ENCODE measurements at regions not wholly inside any gene's neighbourhood (a gene's known extent, or its start where the extent isn't known, plus 50 kb on each side); places are given as distances from the start of the nearest gene placed in this dataset.
"Not testable (repeated sequence)": the region's sequence is repeated elsewhere in the genome, so short reads cannot be mapped to it uniquely, and the experiment has no call there.

- POLR2A ChIA-PET, result no interaction called here
- Mint-ChIP-seq H3K4me3 (no peak overlapping the region), H3K4me1 (no peaks in the 10 kb centered on the region), H3K27ac (no peak overlapping the region), H3K27me3 (no peaks in the 10 kb centered on the region), H3K36me3 (no peaks in the 10 kb centered on the region), H3K9me3 (peaks cover 0 to 12% (median 4%) of the 10 kb centered on the region in 9 donors)
- no peak for ATAC-seq
- DNase-seq, result no peak
Measured at GRCh38 chr10:64573623-64574325, 1052.6 kb downstream of the REEP3 start.

- DNase-seq (no peak), ATAC-seq (no peak)
- Mint-ChIP-seq H3K27ac (no peak overlapping the region), H3K4me3 (no peak overlapping the region), H3K27me3 (no peaks in the 10 kb centered on the region), H3K36me3 (no peaks in the 10 kb centered on the region), H3K9me3 (peaks cover 0 to 10% (median 4%) of the 10 kb centered on the region in 9 donors), H3K4me1 (no peaks in the 10 kb centered on the region)
- POLR2A ChIA-PET, result no interaction called here
Measured at GRCh38 chr10:64574371-64574770, 1053.2 kb downstream of the REEP3 start.

- no peak for ATAC-seq
- no peaks in the 10 kb centered on the region for H3K4me1 Mint-ChIP-seq
- POLR2A ChIA-PET, result no interaction called here
- no peak overlapping the region for H3K4me3 Mint-ChIP-seq
- no peaks in the 10 kb centered on the region for H3K36me3 Mint-ChIP-seq
- no peaks in the 10 kb centered on the region for H3K27me3 Mint-ChIP-seq
- DNase-seq, result no peak
- H3K27ac Mint-ChIP-seq, result no peak overlapping the region
- peaks cover 0 to 9% (median 3%) of the 10 kb centered on the region in 9 donors for H3K9me3 Mint-ChIP-seq
Measured at GRCh38 chr10:64576497-64576896, 1055.3 kb downstream of the REEP3 start.

GRCh38 chr10:64578757-64579156, 1057.6 kb downstream of the REEP3 start:
- ATAC-seq, H3K27ac Mint-ChIP-seq, POLR2A ChIA-PET: not testable (repeated sequence)

GRCh38 chr10:64586934-64587503, 1065.8 kb downstream of the REEP3 start:
- POLR2A ChIA-PET, result no interaction called here
- Mint-ChIP-seq H3K27me3 (no peaks in the 10 kb centered on the region), H3K9me3 (peaks cover 3 to 52% (median 10%) of the 10 kb centered on the region in 9 donors), H3K27ac (no peak overlapping the region), H3K4me1 (no peaks in the 10 kb centered on the region), H3K4me3 (no peak overlapping the region), H3K36me3 (peaks cover 0 to 4% (median 0%) of the 10 kb centered on the region in 3 donors)
- DNase-seq (no peak), ATAC-seq (no peak)

More at GRCh38 chr10:64578757-64579156, 1057.6 kb downstream of the REEP3 start:
- not testable (repeated sequence) for H3K27me3 Mint-ChIP-seq, H3K36me3 Mint-ChIP-seq, DNase-seq, H3K4me1 Mint-ChIP-seq, H3K4me3 Mint-ChIP-seq
- H3K9me3 Mint-ChIP-seq, result peaks cover 0 to 23% (median 10%) of the 10 kb centered on the region in 9 donors

GRCh38 chr10:64594072-64594471, 1072.9 kb downstream of the REEP3 start:
- H3K36me3 Mint-ChIP-seq, result peaks cover 0 to 4% (median 0%) of the 10 kb centered on the region in 3 donors
- H3K27me3 Mint-ChIP-seq, result no peaks in the 10 kb centered on the region
- DNase-seq (no peak), ATAC-seq (no peak)
- H3K9me3 Mint-ChIP-seq, result peaks cover 0 to 25% (median 0%) of the 10 kb centered on the region in 9 donors
- POLR2A ChIA-PET, result no interaction called here
- no peaks in the 10 kb centered on the region for H3K4me1 Mint-ChIP-seq
- H3K4me3 Mint-ChIP-seq, result no peak overlapping the region
- H3K27ac Mint-ChIP-seq, result no peak overlapping the region

- DNase-seq (no peak), ATAC-seq (no peak)
- H3K27ac Mint-ChIP-seq, result no peak overlapping the region
- no peaks in the 10 kb centered on the region for H3K4me1 Mint-ChIP-seq
- POLR2A ChIA-PET, result no interaction called here
- no peaks in the 10 kb centered on the region for H3K27me3 Mint-ChIP-seq
- H3K4me3 Mint-ChIP-seq, result no peak overlapping the region
- H3K36me3 Mint-ChIP-seq, result no peaks in the 10 kb centered on the region
- H3K9me3 Mint-ChIP-seq, result peaks cover 0 to 25% (median 2%) of the 10 kb centered on the region in 9 donors
Measured at GRCh38 chr10:64598600-64598999, 1077.4 kb downstream of the REEP3 start.

- no peaks in the 10 kb centered on the region for H3K27me3 Mint-ChIP-seq
- H3K9me3 Mint-ChIP-seq, result peaks cover 0 to 10% (median 2%) of the 10 kb centered on the region in 9 donors
- DNase-seq (no peak), ATAC-seq (no peak)
- no peaks in the 10 kb centered on the region for H3K4me1 Mint-ChIP-seq
- no peaks in the 10 kb centered on the region for H3K36me3 Mint-ChIP-seq
- no peak overlapping the region for H3K4me3 Mint-ChIP-seq
- H3K27ac Mint-ChIP-seq, result no peak overlapping the region
- POLR2A ChIA-PET, result no interaction called here
Measured at GRCh38 chr10:64601298-64601697, 1080.1 kb downstream of the REEP3 start.

GRCh38 chr10:64617085-64617484, 1095.9 kb downstream of the REEP3 start:
- Mint-ChIP-seq H3K9me3 (peaks cover 0 to 11% (median 0%) of the 10 kb centered on the region in 9 donors), H3K4me1 (no peaks in the 10 kb centered on the region), H3K27me3 (no peaks in the 10 kb centered on the region), H3K4me3 (no peak overlapping the region), H3K36me3 (no peaks in the 10 kb centered on the region), H3K27ac (no peak overlapping the region)
- DNase-seq (no peak), ATAC-seq (no peak)
- POLR2A ChIA-PET, result no interaction called here

GRCh38 chr10:64619102-64619501, 1097.9 kb downstream of the REEP3 start:
- POLR2A ChIA-PET, result no interaction called here

GRCh38 chr10:64626924-64627323, 1105.7 kb downstream of the REEP3 start:
- ATAC-seq (no peak), DNase-seq (no peak)
- Mint-ChIP-seq H3K4me1 (no peaks in the 10 kb centered on the region), H3K27ac (no peak overlapping the region), H3K9me3 (peaks cover 0 to 10% (median 6%) of the 10 kb centered on the region in 9 donors), H3K36me3 (no peaks in the 10 kb centered on the region), H3K4me3 (no peak overlapping the region), H3K27me3 (no peaks in the 10 kb centered on the region)
- POLR2A ChIA-PET, result no interaction called here

More at GRCh38 chr10:64619102-64619501, 1097.9 kb downstream of the REEP3 start:
- Mint-ChIP-seq H3K4me3 (no peak overlapping the region), H3K36me3 (no peaks in the 10 kb centered on the region), H3K4me1 (no peaks in the 10 kb centered on the region), H3K27me3 (no peaks in the 10 kb centered on the region), H3K27ac (no peak overlapping the region), H3K9me3 (peaks cover 0 to 11% (median 0%) of the 10 kb centered on the region in 9 donors)
- DNase-seq (no peak), ATAC-seq (no peak)

- Mint-ChIP-seq H3K27ac (no peak overlapping the region), H3K27me3 (no peaks in the 10 kb centered on the region), H3K4me3 (no peak overlapping the region), H3K36me3 (no peaks in the 10 kb centered on the region), H3K4me1 (no peaks in the 10 kb centered on the region), H3K9me3 (peaks cover 0 to 10% (median 4%) of the 10 kb centered on the region in 9 donors)
- ATAC-seq (no peak), DNase-seq (no peak)
- POLR2A ChIA-PET, result no interaction called here
Measured at GRCh38 chr10:64630534-64630933, 1109.3 kb downstream of the REEP3 start.

- no peak overlapping the region for H3K27ac Mint-ChIP-seq
- POLR2A ChIA-PET, result no interaction called here
- no peaks in the 10 kb centered on the region for H3K27me3 Mint-ChIP-seq
- ATAC-seq (no peak), DNase-seq (no peak)
- H3K4me1 Mint-ChIP-seq, result no peaks in the 10 kb centered on the region
- peaks cover 0 to 4% (median 0%) of the 10 kb centered on the region in 9 donors for H3K9me3 Mint-ChIP-seq
- no peaks in the 10 kb centered on the region for H3K36me3 Mint-ChIP-seq
- no peak overlapping the region for H3K4me3 Mint-ChIP-seq
Measured at GRCh38 chr10:64635906-64636305, 1114.7 kb downstream of the REEP3 start.

GRCh38 chr10:64636461-64636860, 1115.3 kb downstream of the REEP3 start:
- no peak for DNase-seq
- H3K4me1 Mint-ChIP-seq, result no peaks in the 10 kb centered on the region
- no peak overlapping the region for H3K27ac Mint-ChIP-seq
- POLR2A ChIA-PET, result no interaction called here
- no peaks in the 10 kb centered on the region for H3K36me3 Mint-ChIP-seq
- H3K4me3 Mint-ChIP-seq, result no peak overlapping the region
- H3K27me3 Mint-ChIP-seq, result no peaks in the 10 kb centered on the region
- no peak for ATAC-seq
- peaks cover 0 to 8% (median 0%) of the 10 kb centered on the region in 9 donors for H3K9me3 Mint-ChIP-seq

All from naive thymus-derived CD8-positive, alpha-beta T cell (primary cell).